ENCODE measurements at regions not wholly inside any gene's neighbourhood (a gene's known extent, or its start where the extent isn't known, plus 50 kb on each side); places are given as distances from the start of the nearest gene placed in this dataset.

DNA sequence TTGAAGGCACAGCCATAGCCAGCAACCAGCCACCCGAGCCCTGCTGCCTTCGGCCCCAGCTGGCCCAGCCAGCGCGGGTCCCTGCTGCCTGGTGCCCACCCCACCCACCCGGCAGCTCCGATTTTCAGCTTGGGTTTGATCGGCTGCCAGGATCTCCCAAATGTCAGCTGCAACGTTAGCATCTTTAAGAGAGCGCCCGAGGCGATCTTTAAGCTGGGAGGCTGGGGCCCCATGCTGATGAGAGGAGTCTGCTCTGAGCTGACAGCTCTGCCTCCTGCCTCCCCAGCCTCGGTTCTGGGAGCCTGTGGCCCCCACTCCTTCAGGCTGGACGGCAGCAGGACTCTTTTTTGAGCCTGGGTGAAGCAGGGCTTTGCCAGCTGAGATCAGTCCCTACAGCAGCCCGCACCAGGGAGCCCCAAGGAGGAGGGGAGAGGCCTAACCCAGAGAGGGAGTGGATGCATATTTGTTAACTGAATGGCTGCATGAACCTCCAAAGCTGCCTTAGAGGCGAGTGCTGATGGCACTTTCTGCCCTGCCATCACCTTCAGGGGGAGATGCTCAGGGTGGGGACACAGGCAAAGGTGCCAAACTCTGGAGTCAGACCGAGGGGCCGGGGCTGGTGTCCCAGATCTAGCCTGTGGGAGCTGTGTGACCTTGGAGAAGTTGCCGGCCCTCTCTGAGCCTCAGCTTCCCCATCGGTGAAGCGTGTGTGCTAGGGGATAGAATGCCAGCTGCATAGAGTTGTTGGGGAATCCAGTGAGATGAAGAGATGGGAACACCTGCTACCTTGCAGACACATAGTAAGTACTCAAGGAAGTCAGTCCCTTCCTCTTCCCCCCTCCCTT is 165.5 kb downstream of the C9orf50 start:
- Histone ChIP-seq H3K4me1 (ENCODE audit: control insufficient read depth in 5 of 5, insufficient read depth in 5 of 5, low read length in 5 of 5) (peaks cover 0 to 53% (median 12%) of the 10 kb centered on the region in 5 donors), H3K27me3 (ENCODE audit: control insufficient read depth in 3 of 3, insufficient read depth in 3 of 3, low read length in 2 of 3) (no peaks in the 10 kb centered on the region), H3K4me3 (no peak overlapping the region), H3K9ac (ENCODE audit: insufficient read depth in 1 of 2, low read length in 2 of 2) (no peak overlapping the region), H3K36me3 (ENCODE audit: control insufficient read depth in 4 of 4, insufficient read depth in 4 of 4, low read length in 4 of 4) (no peaks in the 10 kb centered on the region), H3K27ac (ENCODE audit: low read depth in 1 of 2, low read length in 1 of 2) (no peak overlapping the region), H3K9me3 (ENCODE audit: control insufficient read depth in 4 of 4, insufficient read depth in 3 of 4, low read length in 3 of 4) (no peaks in the 10 kb centered on the region)
- 69 to 88% methylated on average over 20 of the region's 20 CpGs for WGBS, 2 donors
- no peak for ATAC-seq (ENCODE audit: insufficient read depth, low FRiP score)
- TF ChIP-seq, protein P1, sequence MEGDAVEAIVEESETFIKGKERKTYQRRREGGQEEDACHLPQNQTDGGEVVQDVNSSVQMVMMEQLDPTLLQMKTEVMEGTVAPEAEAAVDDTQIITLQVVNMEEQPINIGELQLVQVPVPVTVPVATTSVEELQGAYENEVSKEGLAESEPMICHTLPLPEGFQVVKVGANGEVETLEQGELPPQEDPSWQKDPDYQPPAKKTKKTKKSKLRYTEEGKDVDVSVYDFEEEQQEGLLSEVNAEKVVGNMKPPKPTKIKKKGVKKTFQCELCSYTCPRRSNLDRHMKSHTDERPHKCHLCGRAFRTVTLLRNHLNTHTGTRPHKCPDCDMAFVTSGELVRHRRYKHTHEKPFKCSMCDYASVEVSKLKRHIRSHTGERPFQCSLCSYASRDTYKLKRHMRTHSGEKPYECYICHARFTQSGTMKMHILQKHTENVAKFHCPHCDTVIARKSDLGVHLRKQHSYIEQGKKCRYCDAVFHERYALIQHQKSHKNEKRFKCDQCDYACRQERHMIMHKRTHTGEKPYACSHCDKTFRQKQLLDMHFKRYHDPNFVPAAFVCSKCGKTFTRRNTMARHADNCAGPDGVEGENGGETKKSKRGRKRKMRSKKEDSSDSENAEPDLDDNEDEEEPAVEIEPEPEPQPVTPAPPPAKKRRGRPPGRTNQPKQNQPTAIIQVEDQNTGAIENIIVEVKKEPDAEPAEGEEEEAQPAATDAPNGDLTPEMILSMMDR (IDR thresholded peaks at IDR 0.05; ENCODE audit: control extremely low read depth, extremely low read depth): no peak
- DNase-seq: peak in 2 of 3 donors; percentile 49 to 64

DNA sequence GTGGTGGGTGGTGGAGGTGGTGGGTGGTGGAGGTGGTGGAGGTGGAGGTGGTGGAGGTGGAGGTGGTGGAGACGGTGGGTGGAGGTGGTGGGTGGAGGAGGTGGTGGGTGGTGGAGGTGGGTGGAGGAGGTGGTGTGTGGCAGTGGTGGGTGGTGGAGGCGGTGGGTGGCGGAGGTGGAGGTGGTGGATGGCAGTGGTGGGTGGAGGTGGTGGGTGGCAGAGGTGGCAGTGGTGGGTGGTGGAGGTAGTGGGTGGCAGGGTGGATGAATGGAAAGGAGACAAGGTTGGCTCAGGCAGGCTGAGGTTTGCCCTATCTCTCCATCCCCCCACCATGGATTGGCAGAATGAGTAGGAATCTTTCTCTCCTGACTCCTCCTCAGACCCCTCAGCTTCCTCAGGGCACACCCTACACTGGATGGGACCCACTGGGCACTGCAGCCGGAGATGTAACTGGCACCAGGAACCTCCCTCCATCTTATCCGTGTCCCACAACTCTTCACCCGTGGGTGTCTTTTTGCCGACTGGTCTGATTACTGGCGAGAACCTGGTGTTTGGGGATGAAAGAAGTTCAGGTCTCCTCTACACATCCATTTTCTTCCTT is 166.3 kb downstream of the C9orf50 start:
- Histone ChIP-seq H3K4me3 (no peak overlapping the region), H3K27ac (ENCODE audit: low read depth in 1 of 2, low read length in 1 of 2) (no peak overlapping the region), H3K4me1 (ENCODE audit: control insufficient read depth in 5 of 5, insufficient read depth in 5 of 5, low read length in 5 of 5) (peaks cover 0 to 47% (median 9%) of the 10 kb centered on the region in 5 donors), H3K9ac (ENCODE audit: insufficient read depth in 1 of 2, low read length in 2 of 2) (no peak overlapping the region), H3K27me3 (ENCODE audit: control insufficient read depth in 3 of 3, insufficient read depth in 3 of 3, low read length in 2 of 3) (no peaks in the 10 kb centered on the region), H3K9me3 (ENCODE audit: control insufficient read depth in 4 of 4, insufficient read depth in 3 of 4, low read length in 3 of 4) (no peaks in the 10 kb centered on the region), H3K36me3 (ENCODE audit: control insufficient read depth in 4 of 4, insufficient read depth in 4 of 4, low read length in 4 of 4) (no peaks in the 10 kb centered on the region)
- ATAC-seq (ENCODE audit: insufficient read depth, low FRiP score): no peak
- TF ChIP-seq, protein P1 (IDR thresholded peaks at IDR 0.05; ENCODE audit: control extremely low read depth, extremely low read depth): no peak
- 94 to 96% methylated on average over 5 to 8 of the region's 8 CpGs for WGBS, 2 donors
- no peak for DNase-seq

DNA sequence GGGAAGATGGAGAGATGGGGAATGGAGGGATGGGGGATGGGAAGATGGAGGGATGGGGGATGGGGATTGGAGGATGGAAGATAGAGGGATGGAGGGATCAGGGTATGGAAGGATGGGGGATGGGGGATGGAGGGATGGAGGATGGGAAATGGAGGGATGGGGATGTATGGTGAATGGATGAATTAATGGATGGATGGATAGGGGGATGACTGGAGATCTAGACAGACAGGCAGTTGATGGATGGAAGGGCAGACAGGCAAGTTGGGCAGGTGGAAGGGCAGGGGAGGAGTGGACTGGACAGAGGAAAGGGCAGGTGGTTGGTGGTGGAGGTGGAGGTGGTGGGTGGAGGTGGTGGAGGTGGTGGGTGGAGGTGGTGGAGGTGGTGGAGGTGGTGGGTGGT is 167.2 kb downstream of the C9orf50 start:
- Histone ChIP-seq H3K9me3 (ENCODE audit: control insufficient read depth in 4 of 4, insufficient read depth in 3 of 4, low read length in 3 of 4) (no peaks in the 10 kb centered on the region), H3K4me1 (ENCODE audit: control insufficient read depth in 5 of 5, insufficient read depth in 5 of 5, low read length in 5 of 5) (peaks cover 0 to 38% (median 4%) of the 10 kb centered on the region in 5 donors), H3K27me3 (ENCODE audit: control insufficient read depth in 3 of 3, insufficient read depth in 3 of 3, low read length in 2 of 3) (no peaks in the 10 kb centered on the region), H3K9ac (ENCODE audit: insufficient read depth in 1 of 2, low read length in 2 of 2) (no peak overlapping the region), H3K27ac (ENCODE audit: low read depth in 1 of 2, low read length in 1 of 2) (no peak overlapping the region), H3K36me3 (ENCODE audit: control insufficient read depth in 4 of 4, insufficient read depth in 4 of 4, low read length in 4 of 4) (no peaks in the 10 kb centered on the region), H3K4me3 (no peak overlapping the region)
- DNase-seq: no peak
- TF ChIP-seq, protein P1 (IDR thresholded peaks at IDR 0.05; ENCODE audit: control extremely low read depth, extremely low read depth): no peak
- ATAC-seq (ENCODE audit: insufficient read depth, low FRiP score): no peak

Data from lung (tissue), 11 donors.